KMS-11 (cell line): ENCODE measurements at regions not wholly inside any gene's neighbourhood (a gene's known extent, or its start where the extent isn't known, plus 50 kb on each side); places are given as distances from the start of the nearest gene placed in this dataset.

Experiments
- H2AFZ ChIP-seq: fragments of 200-600 bp; sonication (generic); 2 replicates; pipeline ENCODE4 v1.6.1; 2016; ENCODE audit warnings: antibody characterized with exemption, mixed run types, low read depth
- H3K27ac ChIP-seq: fragments of 200-600 bp; sonication (generic); 2 replicates; pipeline ENCODE4 v1.6.1; 2016; ENCODE audit warnings: mild to moderate bottlenecking, mixed run types
- H3K27me3 ChIP-seq: fragments of 200-600 bp; sonication (generic); 2 replicates; pipeline ENCODE4 v1.6.1; 2017; ENCODE audit warnings: mild to moderate bottlenecking, low read depth, mixed run types, moderate library complexity; ENCODE audit not compliant: insufficient read depth
- H3K36me3 ChIP-seq: fragments of 200-600 bp; sonication (generic); 2 replicates; pipeline ENCODE4 v1.6.1; 2017; ENCODE audit warnings: mild to moderate bottlenecking, mixed run types; ENCODE audit not compliant: insufficient read depth
- H3K4me1 ChIP-seq: fragments of 200-600 bp; sonication (generic); 2 replicates; pipeline ENCODE4 v1.6.1; 2016; ENCODE audit warnings: mild to moderate bottlenecking, low read depth, mixed run types; ENCODE audit not compliant: poor library complexity, severe bottlenecking
- H3K4me2 ChIP-seq: fragments of 200-600 bp; sonication (generic); 2 replicates; pipeline ENCODE4 v1.7.0; 2016; ENCODE audit warnings: mild to moderate bottlenecking, mixed run types
- H3K4me3 ChIP-seq: fragments of 200-600 bp; sonication (generic); IDR thresholded peaks from 2 replicates; pipeline ENCODE4 v1.6.1; 2017; ENCODE audit warnings: low read depth, low read length, mixed read lengths; ENCODE audit not compliant: insufficient read depth
- H3K79me2 ChIP-seq: fragments of 200-600 bp; sonication (generic); 2 replicates; pipeline ENCODE4 v1.6.1; 2016; ENCODE audit warnings: low read depth, mixed run types; ENCODE audit not compliant: insufficient read depth
- H3K9ac ChIP-seq: fragments of 200-600 bp; sonication (generic); 2 replicates; pipeline ENCODE4 v1.6.1; 2016; ENCODE audit warnings: mild to moderate bottlenecking, mixed run types
- H4K20me1 ChIP-seq: fragments of 200-600 bp; sonication (generic); 2 replicates; pipeline ENCODE4 v1.6.1; 2016; ENCODE audit warnings: mild to moderate bottlenecking, mixed run types; ENCODE audit not compliant: insufficient read depth
- TF ChIP-seq, protein P1 (sequence below): fragments of 200-600 bp; sonication (generic); conservative IDR thresholded peaks from 2 replicates; pipeline ENCODE4 v1.6.1; 2017; ENCODE audit warnings: low read depth, mild to moderate bottlenecking, antibody characterized with exemption, low read length, moderate library complexity, mixed read lengths

DNA sequence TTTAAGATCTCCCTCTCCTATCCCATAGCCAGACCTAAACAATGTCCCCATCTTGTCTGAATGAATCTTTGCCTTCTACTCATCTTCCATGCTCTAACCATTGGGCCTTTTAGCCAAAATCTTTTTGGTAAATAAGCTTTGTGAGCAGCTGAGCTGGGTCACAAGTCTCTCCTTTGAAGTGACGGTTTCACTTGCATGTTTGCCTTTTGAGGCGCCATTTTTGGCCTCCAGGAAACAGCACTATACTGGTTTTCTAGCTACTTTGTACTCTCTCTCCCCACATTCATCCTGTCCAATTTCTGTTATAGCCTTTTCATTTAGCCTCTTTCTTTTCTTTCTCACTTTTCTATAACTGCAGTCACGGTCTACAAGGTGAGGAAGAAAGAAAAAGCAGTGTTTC lies 195.5 kb upstream of the C9orf72 start:
- TF ChIP-seq, protein P1, sequence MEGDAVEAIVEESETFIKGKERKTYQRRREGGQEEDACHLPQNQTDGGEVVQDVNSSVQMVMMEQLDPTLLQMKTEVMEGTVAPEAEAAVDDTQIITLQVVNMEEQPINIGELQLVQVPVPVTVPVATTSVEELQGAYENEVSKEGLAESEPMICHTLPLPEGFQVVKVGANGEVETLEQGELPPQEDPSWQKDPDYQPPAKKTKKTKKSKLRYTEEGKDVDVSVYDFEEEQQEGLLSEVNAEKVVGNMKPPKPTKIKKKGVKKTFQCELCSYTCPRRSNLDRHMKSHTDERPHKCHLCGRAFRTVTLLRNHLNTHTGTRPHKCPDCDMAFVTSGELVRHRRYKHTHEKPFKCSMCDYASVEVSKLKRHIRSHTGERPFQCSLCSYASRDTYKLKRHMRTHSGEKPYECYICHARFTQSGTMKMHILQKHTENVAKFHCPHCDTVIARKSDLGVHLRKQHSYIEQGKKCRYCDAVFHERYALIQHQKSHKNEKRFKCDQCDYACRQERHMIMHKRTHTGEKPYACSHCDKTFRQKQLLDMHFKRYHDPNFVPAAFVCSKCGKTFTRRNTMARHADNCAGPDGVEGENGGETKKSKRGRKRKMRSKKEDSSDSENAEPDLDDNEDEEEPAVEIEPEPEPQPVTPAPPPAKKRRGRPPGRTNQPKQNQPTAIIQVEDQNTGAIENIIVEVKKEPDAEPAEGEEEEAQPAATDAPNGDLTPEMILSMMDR = no peak

GRCh38 chr9:27770541-27770940 lies 197.3 kb upstream of the C9orf72 start:
- H4K20me1 ChIP-seq = no peaks in the 10 kb centered on the region
- no peaks in the 10 kb centered on the region for H3K79me2 ChIP-seq
- TF ChIP-seq, protein P1 = no peak
- no peak overlapping the region for H3K9ac ChIP-seq
- no peaks in the 10 kb centered on the region for H3K27me3 ChIP-seq
- no peak overlapping the region for H2AFZ ChIP-seq
- H3K4me3 ChIP-seq = no peak overlapping the region
- H3K4me2 ChIP-seq = no peak overlapping the region
- no peaks in the 10 kb centered on the region for H3K4me1 ChIP-seq
- no peak overlapping the region for H3K27ac ChIP-seq
- no peaks in the 10 kb centered on the region for H3K36me3 ChIP-seq

More for the DNA sequence above, 195.5 kb upstream of the C9orf72 start:
- H3K27me3 ChIP-seq = no peaks in the 10 kb centered on the region
- no peaks in the 10 kb centered on the region for H3K79me2 ChIP-seq
- no peaks in the 10 kb centered on the region for H3K4me1 ChIP-seq
- no peaks in the 10 kb centered on the region for H4K20me1 ChIP-seq
- no peaks in the 10 kb centered on the region for H3K36me3 ChIP-seq
- H3K9ac ChIP-seq = no peak overlapping the region
- H3K27ac ChIP-seq = no peak overlapping the region
- H3K4me2 ChIP-seq = no peak overlapping the region
- no peak overlapping the region for H2AFZ ChIP-seq
- H3K4me3 ChIP-seq = no peak overlapping the region

DNA sequence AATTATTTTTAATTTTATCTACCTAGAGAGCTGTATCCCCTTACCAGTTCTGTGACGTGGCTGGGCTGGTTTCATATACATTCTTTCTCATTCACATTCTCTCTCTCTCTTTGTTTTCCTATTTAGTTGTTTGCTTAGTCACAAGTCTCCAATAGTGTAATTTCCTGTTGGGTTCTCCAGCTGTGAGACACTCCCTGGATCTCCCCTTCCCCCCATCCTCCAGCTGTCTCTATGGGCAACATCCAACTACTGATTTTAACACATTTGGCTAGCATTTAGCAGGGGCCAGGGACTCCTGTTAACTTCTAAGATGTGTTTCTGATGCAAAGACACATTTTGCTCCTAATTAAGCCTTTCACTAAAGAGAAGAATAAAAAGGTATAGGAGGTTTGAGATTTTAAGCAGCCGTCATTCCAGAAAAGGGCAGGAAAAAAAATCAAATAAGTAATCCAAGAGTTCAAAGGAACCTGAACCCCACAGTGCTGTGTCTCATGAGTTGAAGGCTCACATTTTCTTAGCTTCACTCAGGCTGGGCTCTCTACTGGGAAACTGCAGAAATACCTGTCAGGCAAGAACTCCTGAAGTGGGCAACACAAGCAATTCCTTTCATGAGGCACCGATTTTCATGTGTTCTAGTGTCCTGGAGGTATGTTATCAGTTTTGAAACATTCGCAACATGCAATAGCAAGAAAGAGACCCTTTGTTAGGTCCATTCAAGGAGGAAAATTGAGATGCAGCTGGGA lies 198.7 kb upstream of the C9orf72 start:
- Histone ChIP-seq H2AFZ (no peak overlapping the region), H3K4me2 (no peak overlapping the region), H3K9ac (no peak overlapping the region), H3K79me2 (no peaks in the 10 kb centered on the region), H3K4me3 (no peak overlapping the region), H3K36me3 (no peaks in the 10 kb centered on the region), H3K27me3 (no peaks in the 10 kb centered on the region), H3K4me1 (no peaks in the 10 kb centered on the region), H4K20me1 (no peaks in the 10 kb centered on the region), H3K27ac (no peak overlapping the region)
- TF ChIP-seq, protein P1 = no peak

DNA sequence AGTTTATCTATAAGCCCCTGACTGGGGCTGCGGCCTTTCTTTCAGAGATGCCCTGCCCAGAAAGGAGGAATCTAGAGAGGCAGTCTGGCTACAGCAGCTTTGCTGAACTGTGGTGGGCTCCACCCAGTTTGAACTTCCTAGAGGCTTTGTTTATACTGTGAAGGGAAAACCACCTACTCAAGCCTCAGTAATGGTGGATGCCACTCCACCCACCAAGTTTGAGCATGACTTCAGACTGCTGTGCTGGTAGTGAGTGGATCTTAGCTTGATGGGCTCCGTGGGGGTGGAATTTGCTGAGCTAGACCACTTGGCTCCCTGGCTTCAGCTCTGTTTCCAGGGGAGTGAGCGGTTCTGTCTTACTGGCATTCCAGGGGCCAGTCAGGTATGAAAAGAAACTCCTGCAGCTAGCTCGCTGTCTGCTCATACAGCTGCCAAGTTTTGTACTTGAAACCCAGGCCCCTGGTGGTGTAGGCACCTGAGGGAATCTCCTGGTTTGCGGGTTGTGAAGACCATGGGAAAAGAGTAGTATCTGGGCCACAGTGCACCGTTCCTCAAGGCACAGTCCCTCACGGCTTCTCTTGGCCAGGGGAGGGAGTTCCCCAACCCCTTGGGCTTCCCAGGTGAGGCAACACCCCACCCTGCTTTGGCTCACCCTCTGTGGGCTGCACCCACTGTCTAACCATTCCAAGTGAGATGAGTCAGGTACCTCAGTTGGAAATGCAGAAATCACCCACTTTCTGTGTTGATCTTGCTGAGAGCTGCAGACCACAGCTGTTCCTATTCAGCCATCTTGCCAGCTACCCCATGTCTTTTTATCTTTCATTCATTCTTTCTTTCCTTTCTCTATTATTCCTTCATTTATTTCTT lies 211.8 kb upstream of the C9orf72 start:
- Histone ChIP-seq H3K9ac (no peak overlapping the region), H3K4me2 (no peak overlapping the region), H3K79me2 (no peaks in the 10 kb centered on the region), H3K36me3 (no peaks in the 10 kb centered on the region), H4K20me1 (no peaks in the 10 kb centered on the region), H3K27me3 (no peaks in the 10 kb centered on the region), H3K4me1 (no peaks in the 10 kb centered on the region), H3K27ac (no peak overlapping the region), H3K4me3 (no peak overlapping the region), H2AFZ (no peak overlapping the region)
- TF ChIP-seq, protein P1 = no peak
